ENCODE measurements at regions not wholly inside any gene's neighbourhood (a gene's known extent, or its start where the extent isn't known, plus 50 kb on each side); places are given as distances from the start of the nearest gene placed in this dataset.

- Histone ChIP-seq H3K9me3 (ENCODE audit: insufficient read depth in 2 of 2, low read depth in 1 of 2, low read length in 1 of 2) (peaks cover 0 to 6% of the 10 kb centered on the region in 2 experiments; a peak in 1 of 4 replicates), H3K18ac (ENCODE audit: extremely low read depth, low read length) (no peak overlapping the region), H2BK12ac (ENCODE audit: low read depth, low read length) (no peak overlapping the region), H2BK5ac (ENCODE audit: low read depth, low read length) (no peak overlapping the region), H3K23ac (ENCODE audit: insufficient read length) (no peak overlapping the region), H2AK5ac (ENCODE audit: low read depth, low read length) (no peak overlapping the region), H3K36me3 (ENCODE audit: control insufficient read depth in 2 of 4, insufficient read depth in 4 of 4, low read length in 3 of 4) (no peaks in the 10 kb centered on the region), H3K27me3 (replicated peaks in 1 of 4; ENCODE audit: control insufficient read depth in 3 of 4, extremely low read depth in 1 of 4, insufficient read depth in 3 of 4, low read length in 3 of 4) (no peaks in the 10 kb centered on the region), H2AFZ (ENCODE audit: low read length) (no peak overlapping the region), H3K79me1 (ENCODE audit: low read depth, low read length) (no peaks in the 10 kb centered on the region), H3K4ac (replicated peaks; ENCODE audit: insufficient read length, low read depth, low read length) (no peak overlapping the region), H4K8ac (ENCODE audit: extremely low read depth, insufficient read depth, low read length) (no peak overlapping the region), H3K23me2 (ENCODE audit: low read depth, low read length) (peaks cover 3% of the 10 kb centered on the region; the same call in 1 of the 2 replicates), H2BK15ac (ENCODE audit: low read length) (no peak overlapping the region), H2BK120ac (replicated peaks; ENCODE audit: low read depth, low read length) (no peak overlapping the region), H4K5ac (ENCODE audit: insufficient read length, low read depth, low read length) (no peak overlapping the region), H3K79me2 (ENCODE audit: control insufficient read depth in 1 of 2, insufficient read depth in 2 of 2, low read length in 2 of 2) (no peaks in the 10 kb centered on the region), H4K91ac (replicated peaks; ENCODE audit: insufficient read length, low read length) (no peak overlapping the region), H3K4me1 (replicated peaks in 1 of 4; ENCODE audit: control insufficient read depth in 3 of 4, insufficient read depth in 4 of 4, low read length in 3 of 4) (peaks cover 0 to 6% (median 1%) of the 10 kb centered on the region in 4 experiments; a peak in 3 of 7 replicates), H2BK20ac (ENCODE audit: low read length) (no peak overlapping the region), H3K9ac (replicated peaks in 1 of 4; ENCODE audit: extremely low read depth in 1 of 4, low read depth in 3 of 4, low read length in 3 of 4) (no peak overlapping the region), H3K4me2 (ENCODE audit: insufficient read depth in 1 of 2, low read depth in 2 of 2, low read length in 2 of 2) (no peak overlapping the region), H3K14ac (ENCODE audit: insufficient read length) (no peak overlapping the region), H3K56ac (replicated peaks; ENCODE audit: insufficient read length, low read depth, low read length) (no peak overlapping the region), H4K20me1 (replicated peaks in 1 of 2; ENCODE audit: control insufficient read depth in 1 of 2, insufficient read depth in 2 of 2, low read length in 2 of 2) (no peaks in the 10 kb centered on the region), H3K4me3 (ENCODE audit: extremely low read depth in 1 of 4, insufficient read depth in 2 of 4, low read depth in 3 of 4, low read length in 4 of 4) (no peak overlapping the region), H3K27ac (ENCODE audit: low read depth, low read length) (no peak overlapping the region)
- TF ChIP-seq TBP (IDR thresholded peaks at IDR 0.05; ENCODE audit: low read depth, low read length) (no peak), CBX8 (IDR thresholded peaks at IDR 0.05; ENCODE audit: borderline replicate concordance, low read depth, low read length) (no peak), NRF1 (IDR thresholded peaks at IDR 0.05; ENCODE audit: low read depth, low read length) (no peak), MAX (IDR thresholded peaks at IDR 0.05) (no peak), POLR2AphosphoS5 (IDR thresholded peaks at IDR 0.05; ENCODE audit: low read depth, low read length) (no peak), SIRT6 (IDR thresholded peaks at IDR 0.05; ENCODE audit: low read length) (no peak), RXRA (IDR thresholded peaks at IDR 0.05; ENCODE audit: insufficient read depth, low read depth, low read length) (no peak), KDM4A (IDR thresholded peaks at IDR 0.05; ENCODE audit: low read depth, low read length, severe bottlenecking) (no peak), ZNF274 (IDR thresholded peaks at IDR 0.05; ENCODE audit: borderline replicate concordance, extremely low read depth, low read length) (no peak), ATF2 (IDR thresholded peaks at IDR 0.05; ENCODE audit: low read length) (no peak)
- CTCF ChIA-PET (ENCODE audit: partially characterized antibody) = interaction anchor here (0.6 to 5.9 kb wide), 17 partner anchors 9 to 451 kb away, joined by 3 to 40 read pairs (median 5); no protein-coding TSS in a partner anchor
- POLR2A ChIA-PET (ENCODE audit: partially characterized antibody) = no interaction called here
- WGBS, 2 experiments (ENCODE audit: extremely low coverage in 1 of 2, insufficient coverage in 1 of 2, insufficient read length in 1 of 2, insufficient replicate concordance in 2 of 2, low coverage in 1 of 2, low lambda C conversion rate in 2 of 2, missing lambda C conversion rate in 1 of 2) = 86% methylated on average over 3 of the region's 3 CpGs; no CpG with 5 or more reads in 1 of the 2 experiments
- DNase-seq (ENCODE audit: low read depth in 1 of 2, low spot score in 2 of 2) = no peak
- FAIRE-seq = no peak
These were observed 98.2 kb upstream of the STK39 start for GRCh38 chr2:168345601-168346000.
